ENCODE measurements at regions not wholly inside any gene's neighbourhood (a gene's known extent, or its start where the extent isn't known, plus 50 kb on each side); places are given as distances from the start of the nearest gene placed in this dataset.

- no peak for TF ChIP-seq CTCF (conservative IDR thresholded peaks at IDR 0.05; ENCODE audit: low read depth, low read length)
Observed at GRCh38 chr7:25294624-25295023, 66.3 kb upstream of the NPVF start.

DNA sequence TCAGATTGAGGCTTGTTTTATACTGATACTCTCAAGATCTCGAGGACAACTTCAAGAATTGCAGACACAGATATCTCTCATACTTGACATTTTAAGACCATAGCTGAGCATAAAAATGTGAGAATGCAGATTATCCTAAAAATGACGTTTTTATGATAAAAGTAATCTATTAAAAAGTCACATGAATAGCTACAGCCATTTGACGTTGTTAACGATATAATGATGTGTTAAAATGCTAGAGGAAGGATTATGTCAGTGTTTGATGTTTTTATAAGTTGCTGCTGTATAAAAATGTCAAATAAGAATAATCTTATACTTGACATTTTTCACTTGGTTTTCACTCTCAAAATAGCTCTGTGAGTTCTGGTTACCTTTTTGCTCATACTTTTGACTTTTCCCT lies 67.1 kb upstream of the NPVF start:
- no peak for DNase-seq (ENCODE audit: low read depth)
- no peak overlapping the region for H3K4me3 ChIP-seq (ENCODE audit: low read depth, low read length)
- no peak for TF ChIP-seq CTCF (conservative IDR thresholded peaks at IDR 0.05; ENCODE audit: low read depth, low read length)

More at GRCh38 chr7:25294624-25295023, 66.3 kb upstream of the NPVF start:
- no peak for DNase-seq (ENCODE audit: low read depth)
- no peak overlapping the region for H3K4me3 ChIP-seq (ENCODE audit: low read depth, low read length)

- DNase-seq (ENCODE audit: low read depth) = no peak
- H3K4me3 ChIP-seq (ENCODE audit: low read depth, low read length) = no peak overlapping the region
- TF ChIP-seq CTCF (conservative IDR thresholded peaks at IDR 0.05; ENCODE audit: low read depth, low read length) = no peak
Observed at GRCh38 chr7:25296086-25296485, 67.8 kb upstream of the NPVF start.

GRCh38 chr7:25297278-25297677 lies 69.0 kb upstream of the NPVF start:
- DNase-seq (ENCODE audit: low read depth) = no peak
- no peak overlapping the region for H3K4me3 ChIP-seq (ENCODE audit: low read depth, low read length)
- TF ChIP-seq CTCF (conservative IDR thresholded peaks at IDR 0.05; ENCODE audit: low read depth, low read length) = no peak

DNA sequence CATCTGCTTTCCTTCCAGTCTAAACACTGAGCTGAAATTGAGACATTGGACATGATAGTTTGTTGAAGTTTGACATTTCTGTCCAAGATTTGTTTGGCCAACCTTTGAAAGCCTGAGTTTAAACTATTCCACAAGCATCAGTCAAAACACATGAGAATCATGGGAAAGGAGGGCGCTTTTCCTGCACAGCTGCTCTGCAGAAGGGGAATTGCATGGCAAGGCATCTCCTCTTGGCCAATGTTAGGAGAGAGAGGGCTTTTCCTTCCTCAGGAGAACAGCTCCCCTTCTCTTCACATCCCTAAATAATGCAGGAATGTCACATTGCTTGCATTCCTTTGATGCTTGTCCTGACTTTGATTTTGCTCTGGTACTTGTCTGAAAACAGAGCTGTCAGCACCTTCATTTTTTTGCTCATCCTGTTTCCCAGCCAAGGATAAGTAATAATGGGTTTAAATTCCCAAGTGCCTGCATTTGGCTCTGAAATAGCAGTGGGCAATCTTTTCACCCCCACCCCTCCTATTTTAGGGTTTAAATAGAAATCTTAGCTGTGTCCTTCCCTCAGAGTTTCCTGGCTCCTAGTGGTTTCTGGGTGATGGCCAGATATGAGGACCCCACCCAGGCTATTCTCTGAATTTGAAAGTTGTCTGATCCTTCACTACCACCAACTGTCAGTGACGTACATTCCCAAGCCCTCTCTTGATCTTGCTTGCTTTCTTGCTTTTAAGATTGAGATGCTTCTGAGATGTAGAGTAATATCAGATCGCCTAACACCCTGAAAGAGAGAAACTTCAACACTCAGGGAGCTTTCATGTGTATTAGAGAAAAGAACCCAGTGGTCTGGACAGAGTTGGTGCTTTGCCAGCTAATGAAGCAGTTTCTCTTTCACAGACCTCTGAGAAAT lies 75.2 kb upstream of the NPVF start:
- no peak for TF ChIP-seq CTCF (conservative IDR thresholded peaks at IDR 0.05; ENCODE audit: low read depth, low read length)
- peak; percentile 11 for DNase-seq (ENCODE audit: low read depth)
- H3K4me3 ChIP-seq (ENCODE audit: low read depth, low read length) = no peak overlapping the region

DNA sequence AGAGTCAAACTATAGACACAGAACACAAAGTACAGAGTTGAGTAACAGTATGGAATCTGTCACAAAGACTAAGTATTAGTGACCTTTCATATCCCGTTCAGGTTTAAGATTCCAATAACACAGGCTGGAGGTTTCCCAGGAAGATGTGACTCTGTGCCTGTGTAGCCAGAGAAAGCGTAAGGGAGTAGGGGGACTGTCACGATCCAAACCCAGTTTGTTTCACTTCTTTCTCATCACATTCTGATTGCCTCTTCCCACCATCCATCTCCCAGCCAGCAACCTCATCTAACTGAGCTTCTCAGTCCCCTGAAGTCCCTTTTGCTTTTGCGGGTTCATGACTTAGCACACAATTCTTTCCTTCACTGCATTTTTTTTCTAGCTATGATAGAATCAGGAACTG lies 76.4 kb upstream of the NPVF start:
- TF ChIP-seq CTCF (conservative IDR thresholded peaks at IDR 0.05; ENCODE audit: low read depth, low read length) = no peak
- H3K4me3 ChIP-seq (ENCODE audit: low read depth, low read length) = no peak overlapping the region

DNA sequence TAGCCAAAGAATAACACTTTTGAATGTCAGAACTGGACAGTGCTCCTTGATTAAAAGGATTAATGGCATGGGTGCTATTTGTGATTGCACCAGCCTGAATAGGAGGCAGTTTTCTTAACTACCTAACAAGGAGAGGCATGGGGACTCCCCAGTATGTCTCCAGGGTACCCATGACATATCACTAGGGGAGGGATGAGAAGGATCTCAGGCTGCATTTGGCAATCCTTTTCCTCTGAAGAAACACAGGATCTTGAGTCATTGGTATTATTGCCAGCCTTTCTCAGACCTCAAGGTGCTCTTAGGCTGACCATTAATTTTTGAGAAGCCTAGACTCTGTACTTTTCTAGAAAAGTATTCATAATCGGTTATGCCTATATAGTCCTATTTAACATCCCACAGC lies 77.5 kb upstream of the NPVF start:
- H3K4me3 ChIP-seq (ENCODE audit: low read depth, low read length) = no peak overlapping the region
- no peak for TF ChIP-seq CTCF (conservative IDR thresholded peaks at IDR 0.05; ENCODE audit: low read depth, low read length)
- DNase-seq (ENCODE audit: low read depth) = no peak

More for the DNA sequence above, 76.4 kb upstream of the NPVF start:
- DNase-seq (ENCODE audit: low read depth) = no peak

All from choroid plexus epithelial cell (primary cell).